Mononuclear cell (primary cell): ENCODE measurements at regions not wholly inside any gene's neighbourhood (a gene's known extent, or its start where the extent isn't known, plus 50 kb on each side); places are given as distances from the start of the nearest gene placed in this dataset.
"Not testable (repeated sequence)": the region's sequence is repeated elsewhere in the genome, so short reads cannot be mapped to it uniquely, and the experiment has no call there.

Experiments used
- H3K27me3 ChIP-seq: 2 replicates; pipeline ENCODE4 v1.6.0; 2011; ENCODE audit warnings: low read length, control low read depth; ENCODE audit not compliant: insufficient read depth
- H3K4me1 ChIP-seq: 2 replicates; pipeline ENCODE4 v1.5.1; 2011; ENCODE audit warnings: mild to moderate bottlenecking, low read length, control low read depth; ENCODE audit not compliant: insufficient read depth
- H3K4me3 ChIP-seq: 2 replicates; pipeline ENCODE4 v1.5.1; 2011; ENCODE audit warnings: mild to moderate bottlenecking, low read length, moderate library complexity
- H3K9me3 ChIP-seq: 2 replicates; pipeline ENCODE4 v1.5.1; 2011; ENCODE audit warnings: low read depth, mild to moderate bottlenecking, control low read depth, low read length

DNA sequence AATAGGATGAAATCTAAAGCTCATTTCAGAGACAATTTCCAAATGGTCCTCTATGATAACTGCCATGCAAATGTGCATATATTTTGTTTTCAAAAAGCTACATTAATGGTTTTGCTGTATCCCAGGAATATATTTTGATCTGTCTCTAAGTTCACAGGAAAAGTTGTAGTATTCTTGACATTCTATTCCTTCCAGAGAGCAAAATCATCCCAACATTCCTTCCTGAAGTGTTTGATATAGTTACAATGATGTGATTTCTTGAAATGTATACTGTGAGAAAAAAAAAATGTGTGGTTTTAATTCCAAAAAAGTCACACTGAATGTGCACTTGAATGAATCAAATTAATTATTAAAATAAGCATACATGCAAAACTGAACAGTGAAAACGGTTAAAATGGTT lies 996.0 kb upstream of the CITED2 start:
- H3K27me3 ChIP-seq = peaks cover 2% of the 10 kb centered on the region

DNA sequence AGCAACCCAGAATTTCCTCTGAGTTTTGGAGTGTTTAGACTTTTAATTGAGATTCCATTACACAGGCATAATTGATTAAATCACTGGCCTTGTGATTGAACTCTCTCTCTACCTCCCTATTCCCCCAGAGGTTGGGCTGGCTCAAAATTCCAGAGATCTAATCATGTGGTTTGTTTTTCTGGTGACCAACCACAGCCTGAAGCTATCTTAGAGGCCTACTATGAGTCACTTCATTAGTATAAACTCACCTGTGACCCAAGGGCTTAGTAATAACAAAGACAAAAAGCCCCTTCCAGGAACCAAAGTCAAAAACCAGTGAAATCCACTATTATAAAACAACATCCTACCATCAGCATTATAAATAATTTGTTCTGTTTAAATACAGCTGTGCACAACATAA lies 992.5 kb upstream of the CITED2 start:
- no peak overlapping the region for H3K4me3 ChIP-seq
- no peaks in the 10 kb centered on the region for H3K9me3 ChIP-seq
- no peaks in the 10 kb centered on the region for H3K4me1 ChIP-seq
- H3K27me3 ChIP-seq = no peaks in the 10 kb centered on the region

More for the DNA sequence above, 996.0 kb upstream of the CITED2 start:
- Histone ChIP-seq H3K4me1 (no peaks in the 10 kb centered on the region), H3K9me3 (no peaks in the 10 kb centered on the region), H3K4me3 (no peak overlapping the region)

DNA sequence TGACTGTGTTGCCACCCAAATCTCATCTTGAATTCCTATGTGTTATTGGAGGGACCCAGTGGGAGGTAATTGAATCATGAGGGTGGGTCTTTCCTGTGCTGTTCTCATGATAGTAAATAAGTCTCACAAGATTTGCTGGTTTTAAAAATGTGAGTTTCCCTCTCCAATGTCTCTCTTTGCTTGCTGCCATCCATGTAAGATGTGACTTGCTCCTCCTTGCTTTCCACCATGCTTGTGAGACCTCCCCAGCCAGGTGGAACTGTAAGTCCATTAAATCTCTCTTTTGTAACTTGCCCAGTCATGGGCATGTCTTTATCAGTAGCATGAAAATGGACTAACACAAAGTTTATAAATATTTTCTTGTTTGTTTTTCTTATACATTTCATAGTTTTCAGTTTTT lies 990.5 kb upstream of the CITED2 start:
- no peaks in the 10 kb centered on the region for H3K4me1 ChIP-seq
- no peaks in the 10 kb centered on the region for H3K27me3 ChIP-seq
- H3K4me3 ChIP-seq = no peak overlapping the region
- H3K9me3 ChIP-seq = no peaks in the 10 kb centered on the region

DNA sequence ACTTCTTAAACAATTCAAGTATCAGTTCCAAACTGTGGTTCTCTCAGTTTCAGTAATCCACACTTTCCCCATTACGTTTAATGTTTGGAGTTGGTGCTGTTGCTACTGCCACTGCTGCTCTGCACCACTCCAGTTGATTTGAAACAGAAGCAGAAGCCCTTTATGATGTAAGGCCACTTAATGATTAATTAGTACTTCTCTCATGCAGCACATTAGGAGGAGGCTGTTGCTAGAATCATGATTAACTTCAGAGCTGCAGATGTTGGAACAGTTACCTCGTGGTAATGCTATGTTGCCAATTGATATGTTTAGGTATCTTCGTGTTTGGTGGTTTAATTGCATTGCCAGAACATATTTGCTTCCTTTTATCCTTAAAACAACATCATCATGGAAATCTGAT lies 986.2 kb upstream of the CITED2 start:
- no peaks in the 10 kb centered on the region for H3K9me3 ChIP-seq
- no peaks in the 10 kb centered on the region for H3K4me1 ChIP-seq
- H3K4me3 ChIP-seq = no peak overlapping the region
- no peaks in the 10 kb centered on the region for H3K27me3 ChIP-seq

DNA sequence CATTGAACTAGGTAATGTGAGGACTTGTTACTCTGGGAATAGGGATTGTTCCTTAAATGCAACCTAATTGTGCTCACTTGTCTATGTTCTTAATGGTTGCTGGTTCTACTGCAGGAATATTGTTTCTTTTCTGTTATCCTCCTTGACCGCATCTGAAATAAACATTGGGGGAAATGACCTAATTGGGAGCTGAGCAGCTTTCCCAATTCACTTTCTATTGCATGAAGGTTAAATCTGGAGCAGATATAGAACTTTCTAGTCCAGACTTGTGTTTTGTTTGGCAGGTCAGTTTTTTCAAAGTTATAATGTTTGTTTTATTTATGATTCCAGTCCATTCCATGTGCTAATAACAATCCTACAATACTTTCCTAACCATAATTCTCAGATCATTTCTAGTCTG lies 981.0 kb upstream of the CITED2 start:
- no peaks in the 10 kb centered on the region for H3K9me3 ChIP-seq

DNA sequence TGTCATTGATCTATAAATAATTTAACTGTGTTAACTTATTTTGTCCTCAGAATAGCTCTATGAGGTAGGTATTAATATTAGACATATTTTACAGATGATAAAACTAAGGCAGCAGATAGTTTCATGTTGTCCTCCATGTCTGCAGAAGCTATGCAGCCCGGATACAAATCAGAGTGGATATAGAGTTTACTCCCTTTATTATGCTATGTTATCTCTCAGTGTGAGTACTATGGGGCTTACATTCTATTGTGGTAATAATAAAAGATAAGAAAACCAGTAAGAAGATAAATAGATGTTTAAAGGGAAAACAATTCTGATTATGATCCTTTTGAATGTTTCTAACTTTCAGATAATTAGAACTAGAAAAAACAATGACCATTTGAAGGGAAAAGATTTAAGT lies 979.8 kb upstream of the CITED2 start:
- Histone ChIP-seq H3K9me3 (no peaks in the 10 kb centered on the region), H3K27me3 (no peaks in the 10 kb centered on the region), H3K4me3 (no peak overlapping the region), H3K4me1 (no peaks in the 10 kb centered on the region)

More for the DNA sequence above, 981.0 kb upstream of the CITED2 start:
- Histone ChIP-seq H3K4me3 (no peak overlapping the region), H3K4me1 (no peaks in the 10 kb centered on the region), H3K27me3 (no peaks in the 10 kb centered on the region)

DNA sequence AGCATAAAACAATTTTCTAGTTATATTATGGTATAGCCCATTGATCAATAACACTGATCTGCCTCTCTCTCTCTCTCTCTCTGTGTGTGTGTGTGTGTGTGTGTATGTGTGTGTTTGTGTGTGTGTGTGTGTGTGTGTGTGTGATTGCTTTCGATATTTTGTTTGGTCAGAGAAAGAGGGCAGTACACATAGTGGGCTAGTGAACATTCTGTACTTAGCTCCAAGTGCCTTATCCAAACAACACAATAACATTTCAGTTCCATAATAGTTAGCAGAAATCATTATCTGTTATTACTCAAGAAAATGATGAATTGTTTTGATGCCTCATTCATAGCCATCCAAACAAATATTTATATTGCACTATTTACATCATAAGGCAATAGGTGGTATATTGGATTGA lies 979.1 kb upstream of the CITED2 start:
- H3K4me1 ChIP-seq = no peaks in the 10 kb centered on the region
- no peaks in the 10 kb centered on the region for H3K9me3 ChIP-seq
- H3K4me3 ChIP-seq = no peak overlapping the region
- H3K27me3 ChIP-seq = no peaks in the 10 kb centered on the region

DNA sequence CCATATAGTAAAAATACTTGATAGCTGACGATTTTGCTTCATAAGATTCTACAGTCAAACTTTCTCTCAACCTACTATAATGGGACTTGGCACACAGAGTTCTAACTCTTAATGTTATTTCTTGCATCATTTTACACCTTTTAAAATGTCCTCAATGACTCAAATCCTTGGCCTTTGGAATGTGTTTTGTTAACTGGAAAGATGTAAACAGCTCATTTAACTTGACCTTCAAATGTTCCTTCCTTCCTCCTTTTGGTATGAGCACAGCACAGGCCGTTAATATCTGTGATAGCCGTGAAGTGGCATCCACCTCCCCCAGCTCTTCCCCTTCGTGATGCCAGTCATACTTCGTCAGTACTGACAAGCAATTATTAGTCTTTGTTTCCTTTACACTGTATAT lies 972.0 kb upstream of the CITED2 start:
- Histone ChIP-seq H3K4me1 (no peaks in the 10 kb centered on the region), H3K27me3 (no peaks in the 10 kb centered on the region), H3K4me3 (no peak overlapping the region), H3K9me3 (no peaks in the 10 kb centered on the region)

DNA sequence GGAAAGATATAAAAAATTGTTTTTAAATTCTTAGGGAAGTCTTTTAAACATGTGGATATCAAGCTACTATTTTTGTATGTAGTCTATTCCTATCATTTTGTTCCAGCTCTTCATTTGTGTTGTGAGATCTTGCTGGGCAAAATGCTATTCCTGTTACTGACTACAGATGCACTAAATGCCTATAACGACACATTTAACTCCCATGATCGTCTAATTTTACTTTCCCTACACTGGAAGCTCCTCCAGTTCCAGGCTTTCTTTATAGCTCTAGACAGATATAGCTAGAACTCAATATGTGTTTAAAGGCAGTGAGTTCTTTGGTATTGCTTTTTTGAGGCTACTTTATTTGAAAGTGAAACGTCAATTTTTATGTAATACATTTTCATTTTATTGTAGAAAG lies 971.5 kb upstream of the CITED2 start:
- Histone ChIP-seq H3K4me3 (no peak overlapping the region), H3K27me3 (no peaks in the 10 kb centered on the region), H3K9me3 (no peaks in the 10 kb centered on the region), H3K4me1 (no peaks in the 10 kb centered on the region)

DNA sequence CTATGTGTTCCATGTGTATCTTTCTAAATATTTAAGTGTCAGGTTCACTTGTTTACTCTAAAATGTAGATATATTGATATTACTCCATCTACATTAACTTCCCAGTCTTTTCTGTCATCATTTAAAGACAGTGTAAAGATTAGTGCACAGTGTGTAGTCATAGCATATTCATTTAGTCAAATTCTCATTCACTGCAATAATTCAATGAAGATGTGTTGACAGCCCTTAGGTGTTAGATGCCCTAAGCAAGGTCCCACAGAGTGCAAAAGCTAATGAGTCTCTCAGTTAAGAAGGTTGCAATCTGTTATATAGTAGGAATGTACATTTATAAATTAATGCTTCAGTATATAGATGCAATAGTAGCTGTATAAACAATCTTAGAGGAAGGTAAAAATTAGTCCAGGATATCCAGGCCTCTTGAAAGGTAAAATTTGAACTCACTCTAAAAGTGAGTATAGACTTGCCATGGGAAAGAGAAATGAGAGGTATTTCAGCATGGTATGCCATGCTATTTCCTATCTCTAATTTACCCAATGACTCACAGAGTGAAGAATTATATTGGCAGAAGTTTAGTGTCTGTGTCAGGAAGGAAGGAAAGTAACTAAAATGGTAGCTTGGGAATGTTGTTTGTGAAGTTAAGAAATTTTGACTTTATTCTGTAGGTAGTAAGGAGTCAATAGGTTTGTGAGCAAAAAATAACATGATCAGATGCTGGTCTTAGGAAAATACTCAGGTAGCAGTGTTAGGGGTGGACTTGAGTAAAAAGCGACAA lies 969.9 kb upstream of the CITED2 start:
- Histone ChIP-seq H3K9me3 (no peaks in the 10 kb centered on the region), H3K4me3 (no peak overlapping the region), H3K27me3 (no peaks in the 10 kb centered on the region), H3K4me1 (no peaks in the 10 kb centered on the region)

DNA sequence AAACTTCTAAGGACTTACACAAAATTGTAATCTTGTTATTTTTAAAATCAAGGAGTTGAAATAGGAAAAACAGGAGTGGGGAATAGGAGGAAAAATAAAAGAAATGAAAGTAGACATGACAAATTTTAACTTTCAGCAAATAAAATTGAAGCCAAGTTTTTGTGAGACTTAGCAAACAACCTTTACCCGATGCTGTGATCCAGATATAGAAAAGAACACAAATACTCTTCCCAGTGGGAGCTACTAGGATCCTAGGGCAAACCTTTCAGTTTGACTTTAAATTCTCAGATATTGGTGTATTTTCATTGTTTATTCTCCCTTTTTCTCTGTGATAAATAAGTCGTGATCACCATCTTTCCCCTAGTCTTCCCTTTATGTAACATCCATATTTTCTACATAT lies 968.7 kb upstream of the CITED2 start:
- no peaks in the 10 kb centered on the region for H3K9me3 ChIP-seq
- no peak overlapping the region for H3K4me3 ChIP-seq
- H3K4me1 ChIP-seq = no peaks in the 10 kb centered on the region
- no peaks in the 10 kb centered on the region for H3K27me3 ChIP-seq

DNA sequence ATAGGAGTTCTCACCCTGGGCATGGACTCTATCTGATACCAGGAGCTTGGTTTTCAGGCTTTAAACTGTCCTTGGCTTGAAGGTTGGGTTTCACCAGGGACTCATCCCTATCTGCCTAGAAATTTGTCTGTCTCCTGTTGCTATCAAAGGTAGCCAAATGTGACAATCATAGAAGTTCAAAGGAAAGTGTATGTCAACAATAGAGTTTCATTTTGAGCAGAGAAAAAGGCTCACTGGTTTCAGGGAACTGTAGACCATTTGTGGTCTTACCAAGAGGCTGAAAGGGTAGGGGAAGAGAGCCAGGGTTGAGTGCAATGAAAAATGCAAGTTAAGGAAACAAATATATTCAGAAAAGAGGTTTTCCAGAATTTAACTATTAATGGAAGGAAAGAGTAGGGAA lies 966.8 kb upstream of the CITED2 start:
- Histone ChIP-seq H3K27me3 (no peaks in the 10 kb centered on the region), H3K4me1 (no peaks in the 10 kb centered on the region)

DNA sequence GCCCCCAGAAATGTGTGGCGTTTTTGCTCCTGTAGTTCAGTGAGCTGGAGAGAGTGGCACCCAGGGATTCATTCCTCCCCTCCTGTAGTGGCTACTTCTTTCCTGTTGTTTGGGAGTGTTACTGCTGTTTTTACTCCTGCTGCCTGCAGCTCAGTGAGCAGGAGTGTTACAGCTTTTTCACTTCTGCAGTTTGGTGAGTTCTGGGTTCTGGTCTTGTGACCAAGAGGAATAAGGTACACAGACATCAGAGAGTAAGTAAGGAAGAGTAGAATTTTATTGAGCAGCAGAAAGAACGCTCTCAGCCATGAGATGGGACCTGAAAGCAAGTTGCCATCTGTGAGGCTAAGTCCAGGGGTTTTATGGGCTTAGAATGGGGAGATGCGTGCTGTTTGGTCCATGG lies 966.3 kb upstream of the CITED2 start:
- Histone ChIP-seq H3K9me3 (no peaks in the 10 kb centered on the region), H3K4me3 (no peak overlapping the region), H3K4me1 (no peaks in the 10 kb centered on the region), H3K27me3 (no peaks in the 10 kb centered on the region)

More for the DNA sequence above, 966.8 kb upstream of the CITED2 start:
- Histone ChIP-seq H3K9me3 (no peaks in the 10 kb centered on the region), H3K4me3 (no peak overlapping the region)

DNA sequence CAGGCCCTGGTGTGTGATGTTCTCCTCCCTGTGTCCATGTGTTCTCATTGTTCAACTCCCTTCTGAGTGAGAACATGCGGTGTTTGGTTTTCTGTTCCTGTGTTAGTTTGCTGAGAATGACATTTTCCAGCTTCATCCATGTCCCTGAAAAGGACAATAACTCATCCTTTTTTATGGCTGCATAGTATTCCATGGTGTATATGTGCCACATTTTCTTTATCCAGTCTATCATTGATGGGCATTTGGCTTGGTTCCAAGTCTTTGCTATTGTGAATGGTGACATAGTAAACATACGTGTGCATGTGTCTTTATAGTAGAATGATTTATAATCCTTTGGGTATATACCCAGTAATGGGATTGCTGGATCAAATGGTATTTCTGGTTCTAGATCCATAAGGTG lies 964.6 kb upstream of the CITED2 start:
- H3K4me1 ChIP-seq = not testable (repeated sequence)

DNA sequence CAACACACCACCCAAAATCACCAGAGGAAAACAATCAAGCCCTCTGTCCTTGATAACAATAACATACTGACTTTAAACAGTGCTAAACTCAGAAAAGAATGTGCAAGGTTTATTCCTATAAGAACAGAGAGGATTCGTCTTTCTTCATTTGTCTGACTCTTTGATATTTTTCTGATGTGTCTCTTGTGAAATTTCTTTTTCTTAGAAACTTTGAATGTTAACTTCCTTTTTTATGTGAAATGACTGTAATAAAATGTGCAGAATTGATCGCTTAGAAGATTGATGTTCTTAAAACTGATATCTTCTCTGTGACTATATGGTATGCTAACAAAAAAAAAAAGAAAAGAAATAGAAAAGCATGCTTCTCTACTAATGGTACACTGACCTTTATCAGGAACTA lies 947.4 kb upstream of the CITED2 start:
- Histone ChIP-seq H3K27me3 (no peaks in the 10 kb centered on the region), H3K9me3 (no peaks in the 10 kb centered on the region), H3K4me1 (peaks cover 14% of the 10 kb centered on the region), H3K4me3 (no peak overlapping the region)

More for the DNA sequence above, 964.6 kb upstream of the CITED2 start:
- H3K27me3 ChIP-seq, H3K9me3 ChIP-seq, H3K4me3 ChIP-seq: not testable (repeated sequence)
